ENCODE measurements at regions not wholly inside any gene's neighbourhood (a gene's known extent, or its start where the extent isn't known, plus 50 kb on each side); places are given as distances from the start of the nearest gene placed in this dataset.

DNA sequence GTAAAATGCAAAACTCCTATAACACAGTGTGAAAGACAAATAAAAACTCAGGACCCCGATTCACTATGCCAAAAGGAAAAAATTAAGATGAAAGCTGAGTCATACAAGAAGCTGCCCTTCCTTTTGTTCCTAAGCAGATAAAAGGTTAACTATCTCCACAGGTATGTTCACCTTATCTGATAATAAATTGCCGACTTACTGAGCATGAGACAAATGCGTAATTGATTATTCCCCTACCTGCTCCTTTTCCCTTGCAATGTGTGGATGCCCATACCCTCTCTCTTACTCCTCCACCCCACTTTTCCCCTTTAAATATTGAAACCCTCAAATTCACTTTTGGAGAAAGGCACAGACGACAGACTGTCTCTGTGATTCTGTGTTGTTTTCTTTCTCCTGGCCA is 148.6 kb upstream of the TMEM260 start:
- TF ChIP-seq, protein P1, sequence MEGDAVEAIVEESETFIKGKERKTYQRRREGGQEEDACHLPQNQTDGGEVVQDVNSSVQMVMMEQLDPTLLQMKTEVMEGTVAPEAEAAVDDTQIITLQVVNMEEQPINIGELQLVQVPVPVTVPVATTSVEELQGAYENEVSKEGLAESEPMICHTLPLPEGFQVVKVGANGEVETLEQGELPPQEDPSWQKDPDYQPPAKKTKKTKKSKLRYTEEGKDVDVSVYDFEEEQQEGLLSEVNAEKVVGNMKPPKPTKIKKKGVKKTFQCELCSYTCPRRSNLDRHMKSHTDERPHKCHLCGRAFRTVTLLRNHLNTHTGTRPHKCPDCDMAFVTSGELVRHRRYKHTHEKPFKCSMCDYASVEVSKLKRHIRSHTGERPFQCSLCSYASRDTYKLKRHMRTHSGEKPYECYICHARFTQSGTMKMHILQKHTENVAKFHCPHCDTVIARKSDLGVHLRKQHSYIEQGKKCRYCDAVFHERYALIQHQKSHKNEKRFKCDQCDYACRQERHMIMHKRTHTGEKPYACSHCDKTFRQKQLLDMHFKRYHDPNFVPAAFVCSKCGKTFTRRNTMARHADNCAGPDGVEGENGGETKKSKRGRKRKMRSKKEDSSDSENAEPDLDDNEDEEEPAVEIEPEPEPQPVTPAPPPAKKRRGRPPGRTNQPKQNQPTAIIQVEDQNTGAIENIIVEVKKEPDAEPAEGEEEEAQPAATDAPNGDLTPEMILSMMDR (IDR thresholded peaks at IDR 0.05 in 2 of 3, conservative IDR thresholded peaks at IDR 0.05 in 1 of 3; ENCODE audit: borderline replicate concordance in 1 of 3, insufficient read depth in 1 of 3, low read depth in 2 of 3, low read length in 2 of 3) = no peak
- TF ChIP-seq ZFX (IDR thresholded peaks at IDR 0.05) (no peak), RAD21 (IDR thresholded peaks at IDR 0.05; ENCODE audit: low read depth) (no peak)

Measured in HCT116 (cell line).